HFFc6 (cell line): ENCODE measurements at regions not wholly inside any gene's neighbourhood (a gene's known extent, or its start where the extent isn't known, plus 50 kb on each side); places are given as distances from the start of the nearest gene placed in this dataset.

Source experiments
- DNase-seq: peaks from one replicate; pipeline ENCODE4 v3.0.0-alpha.2; 2018
- H3K27ac Mint-ChIP-seq: 2 replicates; pipeline ENCODE4 v1.8.0; 2020; ENCODE audit warnings: mild to moderate bottlenecking, mixed read lengths
- H3K27me3 Mint-ChIP-seq: 2 replicates; pipeline ENCODE4 v1.8.0; 2021; ENCODE audit warnings: mild to moderate bottlenecking, moderate library complexity, mixed read lengths; ENCODE audit not compliant: insufficient read depth
- H3K36me3 Mint-ChIP-seq: 2 replicates; pipeline ENCODE4 v1.8.0; 2021; ENCODE audit warnings: low read depth, mixed read lengths
- H3K4me1 Mint-ChIP-seq: 2 replicates; pipeline ENCODE4 v1.8.0; 2020; ENCODE audit warnings: low read depth, mixed read lengths
- H3K4me3 Mint-ChIP-seq: 2 replicates; pipeline ENCODE4 v1.8.0; 2020; ENCODE audit warnings: mild to moderate bottlenecking, moderate library complexity, mixed read lengths
- H3K9me3 Mint-ChIP-seq: 2 replicates; pipeline ENCODE4 v1.8.0; 2020; ENCODE audit warnings: mild to moderate bottlenecking, mixed read lengths
- TF ChIP-seq, protein P1 (sequence below): fragments of 200-600 bp; sonication (generic); IDR thresholded peaks from 2 replicates; pipeline ENCODE4 v1.5.0; 2021; ENCODE audit warnings: antibody characterized with exemption, mild to moderate bottlenecking

DNA sequence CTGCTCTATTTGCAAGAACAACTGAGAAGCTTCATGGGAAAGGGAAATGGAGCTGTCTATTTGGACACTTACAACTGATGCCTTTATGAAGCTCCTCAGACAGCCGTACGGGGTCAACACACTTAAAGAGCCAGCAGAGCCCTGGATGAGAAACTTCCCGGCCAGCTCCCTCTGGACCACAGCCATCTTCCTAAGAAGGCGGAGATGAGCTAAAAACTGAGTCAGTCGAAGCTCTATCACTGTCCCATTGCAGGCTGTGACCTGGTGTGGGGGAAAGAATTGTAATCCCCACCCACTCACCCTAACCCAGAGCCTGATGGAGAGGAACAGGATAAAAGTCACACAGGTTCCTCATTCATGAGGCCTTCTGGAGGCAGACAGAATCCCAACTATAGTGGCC, 360.4 kb upstream of the JARID2 start:
- no peak for DNase-seq
- TF ChIP-seq, protein P1, sequence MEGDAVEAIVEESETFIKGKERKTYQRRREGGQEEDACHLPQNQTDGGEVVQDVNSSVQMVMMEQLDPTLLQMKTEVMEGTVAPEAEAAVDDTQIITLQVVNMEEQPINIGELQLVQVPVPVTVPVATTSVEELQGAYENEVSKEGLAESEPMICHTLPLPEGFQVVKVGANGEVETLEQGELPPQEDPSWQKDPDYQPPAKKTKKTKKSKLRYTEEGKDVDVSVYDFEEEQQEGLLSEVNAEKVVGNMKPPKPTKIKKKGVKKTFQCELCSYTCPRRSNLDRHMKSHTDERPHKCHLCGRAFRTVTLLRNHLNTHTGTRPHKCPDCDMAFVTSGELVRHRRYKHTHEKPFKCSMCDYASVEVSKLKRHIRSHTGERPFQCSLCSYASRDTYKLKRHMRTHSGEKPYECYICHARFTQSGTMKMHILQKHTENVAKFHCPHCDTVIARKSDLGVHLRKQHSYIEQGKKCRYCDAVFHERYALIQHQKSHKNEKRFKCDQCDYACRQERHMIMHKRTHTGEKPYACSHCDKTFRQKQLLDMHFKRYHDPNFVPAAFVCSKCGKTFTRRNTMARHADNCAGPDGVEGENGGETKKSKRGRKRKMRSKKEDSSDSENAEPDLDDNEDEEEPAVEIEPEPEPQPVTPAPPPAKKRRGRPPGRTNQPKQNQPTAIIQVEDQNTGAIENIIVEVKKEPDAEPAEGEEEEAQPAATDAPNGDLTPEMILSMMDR, result no peak
- Mint-ChIP-seq H3K9me3 (no peaks in the 10 kb centered on the region), H3K4me3 (no peak overlapping the region), H3K27me3 (no peaks in the 10 kb centered on the region; the same call in 1 of the 2 replicates), H3K4me1 (peaks cover 37% of the 10 kb centered on the region), H3K27ac (no peak overlapping the region), H3K36me3 (no peaks in the 10 kb centered on the region)

DNA sequence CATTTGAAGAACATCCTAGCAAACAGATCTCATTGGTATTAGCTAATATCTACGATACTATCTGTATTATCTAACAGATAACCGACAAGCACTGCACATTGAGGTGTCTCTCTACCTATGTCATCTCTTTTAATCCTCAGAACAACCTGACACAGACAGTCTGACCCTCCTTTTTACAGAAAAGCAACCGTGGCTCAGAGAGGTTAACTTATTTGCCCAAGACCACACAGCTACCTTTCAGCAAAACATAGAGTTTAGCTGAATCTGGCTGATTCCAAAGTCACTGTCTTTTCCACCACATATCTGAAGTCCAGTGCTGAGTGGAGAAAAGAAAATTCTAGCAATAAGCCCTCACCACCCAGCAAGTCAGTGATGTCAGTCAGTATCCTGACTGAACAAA, 358.7 kb upstream of the JARID2 start:
- TF ChIP-seq, protein P1, result no peak
- Mint-ChIP-seq H3K9me3 (no peaks in the 10 kb centered on the region), H3K27me3 (no peaks in the 10 kb centered on the region; the same call in 1 of the 2 replicates)

DNA sequence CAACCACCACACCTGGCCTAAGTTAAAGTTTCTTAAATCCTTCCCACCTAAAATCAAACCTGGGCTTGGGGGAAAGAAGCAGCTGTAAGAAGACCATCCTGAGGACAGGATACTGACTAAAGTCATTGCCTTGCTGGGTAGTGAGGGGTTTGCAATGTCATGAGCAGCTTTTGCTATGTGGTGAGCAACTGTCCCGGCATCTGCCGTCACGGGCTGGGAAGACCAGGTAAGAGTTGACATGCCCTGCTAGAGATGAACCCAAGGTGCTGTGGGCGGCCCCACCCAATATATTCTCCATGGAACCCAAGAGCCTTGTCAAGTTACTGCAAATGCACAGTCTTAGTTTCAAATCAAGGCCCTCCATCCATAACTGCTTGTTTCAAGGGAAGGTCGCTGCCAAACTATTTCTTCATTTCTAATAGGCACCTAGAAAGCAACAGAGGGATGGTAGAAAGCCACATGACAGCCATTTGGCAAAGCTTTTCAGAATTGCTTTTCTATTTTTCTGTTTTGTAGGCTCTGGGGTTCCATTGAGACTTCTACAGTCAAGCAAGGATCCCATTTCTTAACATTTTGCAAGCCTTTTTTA, 357.8 kb upstream of the JARID2 start:
- no peaks in the 10 kb centered on the region for H3K9me3 Mint-ChIP-seq
- DNase-seq, result no peak
- TF ChIP-seq, protein P1, result no peak
- no peak overlapping the region for H3K27ac Mint-ChIP-seq
- H3K36me3 Mint-ChIP-seq, result no peaks in the 10 kb centered on the region
- peaks cover 11% of the 10 kb centered on the region for H3K4me1 Mint-ChIP-seq
- H3K4me3 Mint-ChIP-seq, result no peak overlapping the region
- H3K27me3 Mint-ChIP-seq, result no peaks in the 10 kb centered on the region; the same call in 1 of the 2 replicates

More for the DNA sequence above, 358.7 kb upstream of the JARID2 start:
- no peak for DNase-seq
- no peaks in the 10 kb centered on the region for H3K36me3 Mint-ChIP-seq
- no peak overlapping the region for H3K27ac Mint-ChIP-seq
- no peak overlapping the region for H3K4me3 Mint-ChIP-seq
- H3K4me1 Mint-ChIP-seq, result peaks cover 20% of the 10 kb centered on the region

DNA sequence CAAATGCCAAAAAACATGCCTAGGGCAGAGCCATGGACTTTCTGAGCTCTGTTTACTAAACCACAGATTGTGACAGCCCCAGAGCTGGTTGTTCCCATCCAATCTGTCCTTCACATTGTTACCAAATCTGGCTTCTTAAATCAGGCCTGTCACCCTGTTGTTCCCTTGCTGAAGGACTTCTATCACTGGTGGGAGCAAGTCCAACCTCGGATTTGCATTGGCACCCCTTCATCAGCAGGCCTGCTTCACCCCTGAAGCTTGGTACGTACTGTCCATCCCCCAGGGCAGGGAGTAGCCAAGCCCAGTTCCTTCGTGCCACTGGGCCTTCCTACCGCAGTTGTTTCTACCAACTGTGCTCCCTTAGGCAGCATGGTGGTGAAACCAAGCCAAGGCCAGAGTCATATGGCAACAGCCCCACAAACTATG, 357.3 kb upstream of the JARID2 start:
- Mint-ChIP-seq H3K27ac (no peak overlapping the region), H3K4me3 (no peak overlapping the region), H3K27me3 (no peaks in the 10 kb centered on the region; the same call in 1 of the 2 replicates), H3K36me3 (no peaks in the 10 kb centered on the region), H3K9me3 (no peaks in the 10 kb centered on the region), H3K4me1 (peaks cover 7% of the 10 kb centered on the region)
- TF ChIP-seq, protein P1, result no peak
- DNase-seq, result no peak

DNA sequence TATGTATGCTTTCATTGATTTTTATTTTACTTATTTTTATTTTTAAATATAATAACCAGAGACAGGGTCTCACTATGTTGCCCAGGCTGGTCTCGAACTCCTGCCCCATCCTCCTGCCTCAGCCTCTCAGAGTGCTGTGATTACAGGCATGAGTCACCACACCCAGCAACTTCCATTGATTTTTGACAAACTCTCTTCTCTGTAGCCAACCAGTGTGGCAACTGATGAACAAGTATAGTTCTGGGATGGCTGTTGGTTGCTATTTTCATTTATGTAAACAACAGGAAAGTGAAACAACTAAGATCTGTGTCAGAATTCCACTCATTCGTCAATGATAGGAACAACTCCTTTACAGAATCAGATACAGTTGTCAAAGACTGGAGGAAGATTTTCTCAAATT, 356.7 kb upstream of the JARID2 start:
- Mint-ChIP-seq H3K36me3 (no peaks in the 10 kb centered on the region), H3K4me1 (peaks cover under 1% of the 10 kb centered on the region), H3K27me3 (no peaks in the 10 kb centered on the region; the same call in 1 of the 2 replicates), H3K9me3 (no peaks in the 10 kb centered on the region), H3K4me3 (no peak overlapping the region), H3K27ac (no peak overlapping the region)
- DNase-seq, result peak; percentile 12
- TF ChIP-seq, protein P1, result no peak
